ENCODE measurements at regions not wholly inside any gene's neighbourhood (a gene's known extent, or its start where the extent isn't known, plus 50 kb on each side); places are given as distances from the start of the nearest gene placed in this dataset.

DNA sequence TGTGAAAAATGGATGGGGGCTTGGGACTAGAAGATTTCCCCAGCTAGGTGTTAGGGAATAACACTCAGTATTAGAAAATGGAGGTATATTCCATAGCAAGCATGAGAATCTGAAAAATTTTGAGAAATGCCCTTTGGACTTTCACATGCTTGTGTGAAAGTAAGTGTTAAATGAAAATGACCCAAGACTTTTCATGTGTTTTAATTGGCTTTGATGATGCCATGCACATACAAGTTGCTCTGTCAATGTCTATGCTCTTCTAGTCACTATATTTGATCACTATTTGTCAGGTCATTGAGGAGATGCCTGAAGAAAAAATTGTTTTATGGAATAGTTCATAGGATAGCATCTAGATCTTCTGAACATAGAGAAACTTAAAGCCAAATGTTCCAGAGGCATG lies 147.6 kb downstream of the SH2D1A start:
- TF ChIP-seq REST (IDR thresholded peaks at IDR 0.05; ENCODE audit: insufficient read depth in 1 of 2, low read depth in 2 of 2, low read length in 2 of 2) = no peak
- no peak for TF ChIP-seq FOXP2 (optimal IDR thresholded peaks at IDR 0.05; ENCODE audit: borderline replicate concordance, extremely low read depth, extremely low read length, insufficient read depth)
- no peak for TF ChIP-seq SIN3A (IDR thresholded peaks at IDR 0.05; ENCODE audit: borderline replicate concordance, insufficient read depth, low read length)
- TF ChIP-seq POLR2AphosphoS5 (IDR thresholded peaks at IDR 0.05; ENCODE audit: low read depth, low read length) = no peak
- no peak for TF ChIP-seq TAF1 (IDR thresholded peaks at IDR 0.05; ENCODE audit: borderline replicate concordance, insufficient read depth, low read length)

GRCh38 chrX:124497386-124497785 lies 151.0 kb downstream of the SH2D1A start:
- no peak for TF ChIP-seq SIN3A (IDR thresholded peaks at IDR 0.05; ENCODE audit: borderline replicate concordance, insufficient read depth, low read length)
- TF ChIP-seq FOXP2 (optimal IDR thresholded peaks at IDR 0.05; ENCODE audit: borderline replicate concordance, extremely low read depth, extremely low read length, insufficient read depth) = no peak
- no peak for TF ChIP-seq TAF1 (IDR thresholded peaks at IDR 0.05; ENCODE audit: borderline replicate concordance, insufficient read depth, low read length)
- no peak for TF ChIP-seq POLR2AphosphoS5 (IDR thresholded peaks at IDR 0.05; ENCODE audit: low read depth, low read length)
- TF ChIP-seq REST (IDR thresholded peaks at IDR 0.05; ENCODE audit: insufficient read depth in 1 of 2, low read depth in 2 of 2, low read length in 2 of 2) = no peak

- no peak for TF ChIP-seq FOXP2 (optimal IDR thresholded peaks at IDR 0.05; ENCODE audit: borderline replicate concordance, extremely low read depth, extremely low read length, insufficient read depth)
- TF ChIP-seq REST (IDR thresholded peaks at IDR 0.05; ENCODE audit: insufficient read depth in 1 of 2, low read depth in 2 of 2, low read length in 2 of 2) = no peak
- no peak for TF ChIP-seq SIN3A (IDR thresholded peaks at IDR 0.05; ENCODE audit: borderline replicate concordance, insufficient read depth, low read length)
- no peak for TF ChIP-seq POLR2AphosphoS5 (IDR thresholded peaks at IDR 0.05; ENCODE audit: low read depth, low read length)
- TF ChIP-seq TAF1 (IDR thresholded peaks at IDR 0.05; ENCODE audit: borderline replicate concordance, insufficient read depth, low read length) = no peak
Observed at GRCh38 chrX:124501586-124501985, 155.2 kb downstream of the SH2D1A start.

DNA sequence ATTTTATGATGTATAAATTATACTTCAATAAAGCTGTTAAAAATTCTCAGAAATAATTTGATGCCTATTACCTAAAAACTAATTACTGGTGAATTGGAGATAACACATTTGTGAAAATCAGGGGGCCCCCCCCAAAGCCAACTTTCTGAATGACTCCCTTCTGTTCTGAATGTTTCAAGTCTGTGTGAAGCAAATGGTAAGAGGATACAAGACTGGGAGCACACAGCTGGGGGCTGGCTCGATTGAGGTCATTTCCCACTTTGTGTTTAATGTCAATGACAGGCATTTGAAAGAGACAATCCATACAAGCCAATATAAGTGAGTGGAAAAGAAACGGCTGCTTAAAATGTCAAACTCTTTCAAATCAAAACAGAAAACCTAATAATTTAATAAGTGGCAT lies 155.8 kb downstream of the SH2D1A start:
- TF ChIP-seq SIN3A (IDR thresholded peaks at IDR 0.05; ENCODE audit: borderline replicate concordance, insufficient read depth, low read length) (no peak), POLR2AphosphoS5 (IDR thresholded peaks at IDR 0.05; ENCODE audit: low read depth, low read length) (no peak), REST (IDR thresholded peaks at IDR 0.05; ENCODE audit: insufficient read depth in 1 of 2, low read depth in 2 of 2, low read length in 2 of 2) (no peak), FOXP2 (optimal IDR thresholded peaks at IDR 0.05; ENCODE audit: borderline replicate concordance, extremely low read depth, extremely low read length, insufficient read depth) (no peak), TAF1 (IDR thresholded peaks at IDR 0.05; ENCODE audit: borderline replicate concordance, insufficient read depth, low read length) (no peak)

GRCh38 chrX:124502599-124502998 lies 156.2 kb downstream of the SH2D1A start:
- TF ChIP-seq POLR2AphosphoS5 (IDR thresholded peaks at IDR 0.05; ENCODE audit: low read depth, low read length) = no peak
- no peak for TF ChIP-seq TAF1 (IDR thresholded peaks at IDR 0.05; ENCODE audit: borderline replicate concordance, insufficient read depth, low read length)
- no peak for TF ChIP-seq FOXP2 (optimal IDR thresholded peaks at IDR 0.05; ENCODE audit: borderline replicate concordance, extremely low read depth, extremely low read length, insufficient read depth)
- no peak for TF ChIP-seq REST (IDR thresholded peaks at IDR 0.05; ENCODE audit: insufficient read depth in 1 of 2, low read depth in 2 of 2, low read length in 2 of 2)
- no peak for TF ChIP-seq SIN3A (IDR thresholded peaks at IDR 0.05; ENCODE audit: borderline replicate concordance, insufficient read depth, low read length)
